GM12878 (cell line): ENCODE measurements at regions not wholly inside any gene's neighbourhood (a gene's known extent, or its start where the extent isn't known, plus 50 kb on each side); places are given as distances from the start of the nearest gene placed in this dataset.

Source experiments
- ATAC-seq: fragments of 200-7000 bp; cut with Tn5 transposase; 3 replicates; pipeline ENCODE4 v1.9.1; 2020; ENCODE audit warnings: mild to moderate bottlenecking, moderate library complexity
- BruUV-seq: library from RNA; stranded (reverse); fragments of 400-500 nt; replicated peaks from 2 replicates; lab custom pipeline; 2021; lab: Mats Ljungman, UMichigan
- CTCF ChIA-PET: fragments of 300-600 bp; sonication (Branson Sonifier 250); formaldehyde crosslinking; extraction: SDS; loops from one replicate; lab custom pipeline; 2021; ENCODE audit warnings: inconsistent platforms; lab: Yijun Ruan, JAX
- POLR2A ChIA-PET: fragments of 350-600 bp; formaldehyde crosslinking; extraction: SDS; loops from one replicate; lab custom pipeline; 2021; ENCODE audit warnings: inconsistent platforms; lab: Charles Lee
- RAD21 ChIA-PET: fragments of 300-600 bp; sonication (Branson Sonifier 250); formaldehyde crosslinking; loops from one replicate; lab custom pipeline; 2023; ENCODE audit warnings: antibody characterized with exemption; ENCODE audit not compliant: unreplicated experiment; lab: Charles Lee
- SMC1A ChIA-PET: fragments of 300-600 bp; sonication (Branson Sonifier 250); formaldehyde crosslinking; loops from one replicate; lab custom pipeline; 2023; ENCODE audit not compliant: unreplicated experiment, uncharacterized antibody; lab: Charles Lee
- DNase-seq: peaks from one replicate; pipeline ENCODE4 v3.0.0-alpha.2; 2011; ENCODE audit warnings: low read depth, low spot score
- FAIRE-seq: peaks from 3 replicates; lab custom pipeline; 2011; peaks lifted over from hg19 to GRCh38; lab: Jason Lieb, UNC
- H2AFZ ChIP-seq: 2 replicates; pipeline ENCODE4 v1.6.0; 2011; ENCODE audit warnings: low read depth, low read length, control low read depth; ENCODE audit not compliant: control insufficient read depth
- H3K27ac ChIP-seq: 2 replicates; pipeline ENCODE4 v1.5.1; 2011; ENCODE audit warnings: control low read depth; ENCODE audit not compliant: control insufficient read depth, insufficient read depth
- H3K27me3 ChIP-seq, 2 experiments: replicated peaks in 1 of 2; 2 replicates each; pipeline versions ENCODE4 v1.6.0 to v1.6.1; 2011; ENCODE audit warnings: low read length in 1 of 2; ENCODE audit not compliant: control insufficient read depth in 2 of 2, insufficient read depth in 2 of 2
- H3K36me3 ChIP-seq, 2 experiments: 2 replicates each; pipeline ENCODE4 v1.5.1; 2011; ENCODE audit warnings: low read length in 1 of 2; ENCODE audit not compliant: control insufficient read depth in 2 of 2, insufficient read depth in 2 of 2
- H3K4me1 ChIP-seq: 2 replicates; pipeline ENCODE4 v1.6.1; 2011; ENCODE audit warnings: mild to moderate bottlenecking, low read length, moderate library complexity, mixed read lengths; ENCODE audit not compliant: control insufficient read depth, insufficient read depth
- H3K4me2 ChIP-seq: 2 replicates; pipeline ENCODE4 v1.6.0; 2011; ENCODE audit warnings: control low read depth; ENCODE audit not compliant: control insufficient read depth, insufficient read depth
- H3K4me3 ChIP-seq: fragments of 200-600 bp; sonication (generic); 2 replicates; pipeline ENCODE4 v1.5.1; 2016
- H3K79me2 ChIP-seq: 2 replicates; pipeline ENCODE4 v1.6.0; 2011; ENCODE audit warnings: low read length; ENCODE audit not compliant: control insufficient read depth, insufficient read depth
- H3K9ac ChIP-seq: 2 replicates; pipeline ENCODE4 v1.8.0; 2011; ENCODE audit warnings: low read length, control low read depth, mixed read lengths; ENCODE audit not compliant: control insufficient read depth, insufficient read depth
- H3K9me3 ChIP-seq: replicated peaks from 3 replicates; pipeline ENCODE4 v1.5.1; 2011; ENCODE audit warnings: mild to moderate bottlenecking, low read length; ENCODE audit not compliant: control insufficient read depth, insufficient read depth
- H4K20me1 ChIP-seq: 2 replicates; pipeline ENCODE4 v1.6.0; 2011; ENCODE audit not compliant: control insufficient read depth, insufficient read depth
- CTCF ChIP-seq, 3 experiments: IDR thresholded peaks in 2 of 3; conservative IDR thresholded peaks in 1 of 3; 2 replicates each; pipeline ENCODE4 v1.5.1; 2011; ENCODE audit warnings: low read depth in 3 of 3, low read length in 3 of 3, mild to moderate bottlenecking in 3 of 3, control low read depth in 2 of 3, moderate library complexity in 2 of 3, inconsistent platforms in 1 of 3, mixed read lengths in 1 of 3; ENCODE audit not compliant: control insufficient read depth in 2 of 3, insufficient read depth in 1 of 3; ENCODE audit errors: extremely low read depth in 1 of 3
- NFXL1 ChIP-seq: fragments of 450-650 bp; IDR thresholded peaks from 2 replicates; pipeline ENCODE4 v1.6.1; 2017; ENCODE audit warnings: antibody characterized with exemption, mild to moderate bottlenecking, borderline replicate concordance
- ZNF384 ChIP-seq: IDR thresholded peaks from 2 replicates; pipeline ENCODE4 v1.6.1; 2012; ENCODE audit warnings: low read depth, mild to moderate bottlenecking, low read length, improper control_type of control experiment, borderline replicate concordance
- WGBS: methylation state at CpG from one replicate; pipeline ENCODE4 v1.1.6; 2016; ENCODE audit warnings: low lambda C conversion rate; ENCODE audit not compliant: insufficient replicate concordance, insufficient coverage; ENCODE audit errors: missing lambda C conversion rate; 5-methylcytosine and 5-hydroxymethylcytosine counted together
- in situ Hi-C: fragments of 300-500 bp; cut with MboI; formaldehyde crosslinking; loops from 9 replicates; pipeline ENCODE4 v1.14.3; 2018; ENCODE audit warnings: mixed read lengths
- intact Hi-C: fragments of 100-400 bp; cut with micrococcal nuclease; formaldehyde crosslinking; loops from one replicate; pipeline ENCODE4 v1.14.2; 2022; ENCODE audit not compliant: unreplicated experiment
- TF ChIP-seq, protein P1 (sequence below): fragments of 450-650 bp; IDR thresholded peaks from 2 replicates; pipeline ENCODE4 v1.6.1; 2017; ENCODE audit warnings: mild to moderate bottlenecking

- in situ Hi-C loops, result no loop called here
- ATAC-seq (no peak), DNase-seq (no peak), FAIRE-seq (no peak)
- intact Hi-C loops, result no loop called here
- Histone ChIP-seq H2AFZ (no peak overlapping the region), H3K9me3 (no peaks in the 10 kb centered on the region), H3K4me3 (no peak overlapping the region), H3K4me2 (no peak overlapping the region), H3K79me2 (no peaks in the 10 kb centered on the region), H3K27me3 (no peaks in the 10 kb centered on the region; a peak in 1 of 4 replicates), H3K27ac (no peak overlapping the region), H3K9ac (no peak overlapping the region), H3K36me3 (no peaks in the 10 kb centered on the region), H4K20me1 (no peaks in the 10 kb centered on the region), H3K4me1 (no peaks in the 10 kb centered on the region)
- CTCF ChIA-PET, result interaction anchor here (0.8 to 3.0 kb wide), 11 partner anchors 15 to 1294 kb away, joined by 3 to 17 read pairs (median 3); no protein-coding TSS in a partner anchor
- SMC1A ChIA-PET, result interaction anchor here (0.7 to 2.2 kb wide), 4 partner anchors 34 to 165 kb away, joined by 3 to 7 read pairs (median 4); no protein-coding TSS in a partner anchor
- TF ChIP-seq ZNF384 (no peak), CTCF (IDR thresholded peaks at IDR 0.05 in 2 of 3, conservative IDR thresholded peaks at IDR 0.05 in 1 of 3; ENCODE audit: control insufficient read depth in 2 of 3, extremely low read depth in 1 of 3, insufficient read depth in 1 of 3, low read depth in 3 of 3, low read length in 3 of 3) (peak in 2 of 3 experiments; percentile 13 to 18; a peak in 2 of 6 replicates)
- RAD21 ChIA-PET, result interaction anchor here (0.8 to 1.7 kb wide), 2 partner anchors 62 to 63 kb away, joined by 3 to 4 read pairs; no protein-coding TSS in a partner anchor
- WGBS, result 0% methylated on average over 4 of the region's 4 CpGs
- no TSS peak for BruUV-seq
- POLR2A ChIA-PET, result no interaction called here
These were observed 171.7 kb upstream of the ATP11B start for GRCh38 chr3:182621435-182622240.

DNA sequence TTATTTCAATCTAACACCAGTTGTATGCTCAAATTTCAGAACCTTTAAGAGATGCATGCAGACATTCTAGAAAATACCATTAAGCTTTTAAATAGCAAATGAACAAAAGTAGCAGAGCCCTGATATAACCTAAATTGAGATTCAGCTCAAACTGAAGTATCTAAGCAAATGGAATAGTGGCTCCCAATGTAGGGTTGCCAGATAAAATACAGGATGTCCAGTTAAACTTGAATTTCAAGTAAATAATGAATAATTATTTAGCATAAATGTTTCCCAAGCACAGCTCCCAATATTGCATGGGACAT, 171.1 kb upstream of the ATP11B start:
- ChIA-PET SMC1A (interaction anchor here (2.2 kb wide), 1 partner anchor 64 kb away, joined by 7 read pairs; no protein-coding TSS in a partner anchor), CTCF (interaction anchor here (0.8 to 3.0 kb wide), 7 partner anchors 15 to 1295 kb away, joined by 3 to 17 read pairs (median 3); no protein-coding TSS in a partner anchor), POLR2A (no interaction called here), RAD21 (no interaction called here)
- intact Hi-C loops, result no loop called here
- Histone ChIP-seq H3K4me3 (no peak overlapping the region), H2AFZ (no peak overlapping the region), H3K9ac (no peak overlapping the region), H3K27ac (no peak overlapping the region), H3K4me2 (no peak overlapping the region), H3K36me3 (no peaks in the 10 kb centered on the region), H4K20me1 (no peaks in the 10 kb centered on the region), H3K27me3 (no peaks in the 10 kb centered on the region), H3K79me2 (no peaks in the 10 kb centered on the region), H3K9me3 (no peaks in the 10 kb centered on the region), H3K4me1 (no peaks in the 10 kb centered on the region)
- ATAC-seq (no peak), DNase-seq (no peak), FAIRE-seq (no peak)
- no TSS peak for BruUV-seq
- in situ Hi-C loops, result no loop called here
- TF ChIP-seq, protein P1, sequence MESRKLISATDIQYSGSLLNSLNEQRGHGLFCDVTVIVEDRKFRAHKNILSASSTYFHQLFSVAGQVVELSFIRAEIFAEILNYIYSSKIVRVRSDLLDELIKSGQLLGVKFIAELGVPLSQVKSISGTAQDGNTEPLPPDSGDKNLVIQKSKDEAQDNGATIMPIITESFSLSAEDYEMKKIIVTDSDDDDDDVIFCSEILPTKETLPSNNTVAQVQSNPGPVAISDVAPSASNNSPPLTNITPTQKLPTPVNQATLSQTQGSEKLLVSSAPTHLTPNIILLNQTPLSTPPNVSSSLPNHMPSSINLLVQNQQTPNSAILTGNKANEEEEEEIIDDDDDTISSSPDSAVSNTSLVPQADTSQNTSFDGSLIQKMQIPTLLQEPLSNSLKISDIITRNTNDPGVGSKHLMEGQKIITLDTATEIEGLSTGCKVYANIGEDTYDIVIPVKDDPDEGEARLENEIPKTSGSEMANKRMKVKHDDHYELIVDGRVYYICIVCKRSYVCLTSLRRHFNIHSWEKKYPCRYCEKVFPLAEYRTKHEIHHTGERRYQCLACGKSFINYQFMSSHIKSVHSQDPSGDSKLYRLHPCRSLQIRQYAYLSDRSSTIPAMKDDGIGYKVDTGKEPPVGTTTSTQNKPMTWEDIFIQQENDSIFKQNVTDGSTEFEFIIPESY, result no peak
- TF ChIP-seq NFXL1, result no peak
